Aorta (tissue), 5 donors: ENCODE measurements at regions not wholly inside any gene's neighbourhood (a gene's known extent, or its start where the extent isn't known, plus 50 kb on each side); places are given as distances from the start of the nearest gene placed in this dataset.

Source experiments
- ATAC-seq: fragments of 200-7000 bp; cut with Tn5 transposase; one replicate; pipeline ENCODE4 v1.9.1; 2022; ENCODE audit warnings: moderate library complexity; ENCODE audit not compliant: low FRiP score
- DNase-seq, 2 donors: peaks; one replicate each; pipeline ENCODE4 v3.0.0-alpha.2; 2020
- H3K27ac ChIP-seq, 2 donors: one replicate each; pipeline ENCODE4 v1.5.1; 2013; ENCODE audit warnings: low read length in 2 of 2, mild to moderate bottlenecking in 2 of 2, moderate library complexity in 2 of 2, control low read depth in 1 of 2, inconsistent platforms in 1 of 2, low read depth in 1 of 2
- H3K27me3 ChIP-seq, 2 donors: one replicate each; pipeline ENCODE4 v1.6.1; 2013; ENCODE audit warnings: control low read depth in 1 of 2, low read length in 1 of 2, mild to moderate bottlenecking in 1 of 2, moderate library complexity in 1 of 2; ENCODE audit not compliant: insufficient read depth in 2 of 2, control insufficient read depth in 1 of 2
- H3K36me3 ChIP-seq, 2 donors: one replicate each; pipeline ENCODE4 v1.6.1; 2013; ENCODE audit warnings: control low read depth in 1 of 2, low read length in 1 of 2, mild to moderate bottlenecking in 1 of 2; ENCODE audit not compliant: insufficient read depth in 2 of 2, control insufficient read depth in 1 of 2
- H3K4me1 ChIP-seq, 2 donors: one replicate each; pipeline ENCODE4 v1.6.1; 2013; ENCODE audit warnings: low read length in 2 of 2, control low read depth in 1 of 2, mild to moderate bottlenecking in 1 of 2, moderate library complexity in 1 of 2; ENCODE audit not compliant: insufficient read depth in 2 of 2, control insufficient read depth in 1 of 2
- H3K4me3 ChIP-seq, 2 donors: one replicate each; pipeline ENCODE4 v1.5.1; 2013; ENCODE audit warnings: low read length in 2 of 2, control low read depth in 1 of 2, mild to moderate bottlenecking in 1 of 2
- H3K9me3 ChIP-seq: one replicate; pipeline ENCODE4 v1.6.1; 2013; ENCODE audit warnings: mild to moderate bottlenecking, low read length; ENCODE audit not compliant: control insufficient read depth
- WGBS, 2 donors: extraction: QIAGEN DNeasy Blood & Tissue Kit; methylation state at CpG; one replicate each; pipeline ENCODE4 v1.1.7; 2013; 5-methylcytosine and 5-hydroxymethylcytosine counted together
- intact Hi-C, 2 donors: fragments of 100-400 bp; cut with DNase I; formaldehyde crosslinking; loops; one replicate each; pipeline versions ENCODE4 v1.14.2 to v1.15.0; 2022
- donor health status: healthy with polysubstance abuse.
- donor health status: Bipolar disorder and iron deficiency.
- donor health status: DM: no; HTN: no; CAD: no.
- donor health status: DM: no; HTN: no; CAD: no.
- donor health status: DM: yes; HTN: yes; CAD: no.

DNA sequence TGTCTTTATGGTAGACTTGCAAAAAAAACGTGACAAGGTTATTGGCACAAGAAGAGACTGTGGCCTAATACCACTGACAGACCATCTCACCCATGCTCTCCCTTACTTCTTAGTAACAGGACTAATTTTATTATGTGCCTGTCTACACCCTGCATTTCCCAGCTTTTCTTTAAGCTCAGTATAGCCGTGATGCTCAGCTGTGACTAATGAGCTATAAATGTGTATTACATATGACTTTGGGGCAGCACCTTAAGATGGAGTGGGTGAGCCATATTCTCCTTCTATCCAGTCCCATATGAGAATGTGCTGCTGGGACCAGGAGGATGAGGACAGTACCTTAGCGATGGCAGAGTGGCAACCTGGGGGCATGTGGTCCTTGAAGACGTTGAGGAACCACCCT lies 293.5 kb downstream of the RNF144A start:
- no peak for ATAC-seq
- Histone ChIP-seq H3K4me3 (no peak overlapping the region), H3K36me3 (no peaks in the 10 kb centered on the region), H3K9me3 (no peaks in the 10 kb centered on the region), H3K27ac (no peak overlapping the region), H3K27me3 (no peaks in the 10 kb centered on the region), H3K4me1 (peaks cover 0 to 1% of the 10 kb centered on the region in 2 donors)
- WGBS, 2 donors: 88 to 89% methylated on average over 4 of the region's 4 CpGs
- intact Hi-C loops: no loop called here
- DNase-seq: no peak

DNA sequence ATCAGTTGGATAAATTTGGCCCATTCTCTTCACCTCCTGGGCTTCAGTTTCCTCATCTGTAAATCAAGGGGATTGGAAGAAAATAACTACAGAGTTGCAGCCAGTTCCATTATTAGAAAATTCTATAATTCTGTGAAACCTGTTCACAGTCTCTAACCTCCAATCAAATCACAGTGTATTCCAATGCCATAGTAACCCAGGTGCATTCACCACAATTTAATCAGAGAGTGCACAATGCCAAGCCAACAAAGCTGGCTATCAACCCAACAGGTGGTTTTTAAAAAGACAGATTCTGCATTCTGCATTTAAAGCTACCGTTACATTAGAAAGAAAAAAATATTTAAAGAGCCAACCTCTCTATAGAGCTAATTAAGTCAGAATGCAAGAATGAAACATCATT lies 308.6 kb downstream of the RNF144A start:
- Histone ChIP-seq H3K4me1 (no peaks in the 10 kb centered on the region), H3K9me3 (no peaks in the 10 kb centered on the region), H3K27me3 (no peaks in the 10 kb centered on the region), H3K4me3 (no peak overlapping the region), H3K27ac (no peak overlapping the region), H3K36me3 (no peaks in the 10 kb centered on the region)
- 69 to 76% methylated on average over 1 of the region's 1 CpG for WGBS, 2 donors
- DNase-seq (no peak), ATAC-seq (no peak)
- intact Hi-C loops: no loop called here

DNA sequence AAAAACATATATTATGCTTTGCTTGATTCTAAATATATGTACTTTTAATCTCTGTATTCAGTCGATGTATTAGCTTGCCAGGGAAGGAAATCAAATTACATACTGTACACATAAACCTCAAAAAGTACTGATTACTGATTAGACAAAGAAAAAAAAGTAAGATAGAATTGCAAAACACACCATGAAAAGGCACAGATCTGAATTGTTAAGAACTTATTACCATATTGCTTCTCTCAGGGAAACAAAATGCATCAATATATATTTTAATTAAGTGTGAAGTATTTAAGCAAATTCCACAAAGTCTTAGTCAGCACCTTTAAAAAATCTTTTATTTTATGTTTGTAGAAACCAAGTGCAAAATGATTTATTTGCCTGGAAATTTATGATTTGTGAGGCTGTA lies 309.3 kb downstream of the RNF144A start:
- DNase-seq (no peak), ATAC-seq (no peak)
- Histone ChIP-seq H3K9me3 (no peaks in the 10 kb centered on the region), H3K27me3 (no peaks in the 10 kb centered on the region), H3K4me1 (no peaks in the 10 kb centered on the region), H3K36me3 (no peaks in the 10 kb centered on the region), H3K4me3 (no peak overlapping the region), H3K27ac (no peak overlapping the region)
- 8 to 15% methylated on average over 1 of the region's 1 CpG for WGBS, 2 donors
- intact Hi-C loops: no loop called here

DNA sequence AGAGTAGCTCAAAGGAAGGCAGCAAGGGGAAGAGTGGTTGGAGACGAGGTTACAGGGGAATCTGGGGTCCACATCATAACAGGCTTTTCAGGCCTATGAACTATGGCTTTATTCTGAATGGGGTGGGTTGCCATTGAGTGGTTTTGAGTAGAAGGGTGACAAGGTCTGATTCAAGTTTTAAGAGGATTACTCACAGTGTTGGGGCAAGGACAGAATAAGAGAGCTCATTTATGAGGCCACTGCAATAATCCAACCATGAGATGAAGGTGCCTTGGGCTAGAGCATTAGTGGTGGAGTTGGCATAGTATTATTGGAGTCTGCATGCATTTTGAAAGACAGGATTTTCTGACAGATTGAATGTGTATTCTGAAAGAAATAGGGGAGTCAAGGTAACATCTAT lies 315.9 kb downstream of the RNF144A start:
- no peak for ATAC-seq
- intact Hi-C loops: no loop called here
- Histone ChIP-seq H3K4me3 (no peak overlapping the region), H3K36me3 (no peaks in the 10 kb centered on the region), H3K4me1 (no peaks in the 10 kb centered on the region), H3K27me3 (peaks cover 0 to 1% of the 10 kb centered on the region in 2 donors), H3K9me3 (no peaks in the 10 kb centered on the region), H3K27ac (no peak overlapping the region)
- WGBS, 2 donors: 12 to 44% methylated on average over 1 of the region's 1 CpG
- DNase-seq: no peak

DNA sequence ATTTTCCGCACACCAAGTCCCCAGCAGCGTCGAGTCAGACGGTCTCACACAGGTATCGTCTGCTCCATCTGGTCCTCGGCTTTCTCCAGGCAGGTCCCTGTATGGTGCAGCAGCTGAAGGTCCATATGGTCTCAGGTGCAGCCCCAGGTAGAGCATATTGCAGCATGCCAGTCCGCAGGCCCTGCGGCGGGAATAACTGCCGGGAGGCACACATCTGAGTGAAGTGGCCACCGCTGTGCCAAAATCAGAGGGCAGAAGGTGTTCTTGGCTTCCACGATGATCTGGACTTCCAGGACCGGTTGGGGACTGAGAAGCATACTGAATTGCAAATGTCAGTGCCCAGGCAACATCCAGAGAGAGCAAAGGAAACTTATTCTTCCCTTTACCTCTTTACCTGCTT lies 320.3 kb downstream of the RNF144A start:
- DNase-seq (no peak), ATAC-seq (no peak)
- WGBS, 2 donors: 94% methylated on average over 13 of the region's 13 CpGs
- Histone ChIP-seq H3K36me3 (no peaks in the 10 kb centered on the region), H3K27me3 (peaks cover 0 to 1% of the 10 kb centered on the region in 2 donors), H3K9me3 (no peaks in the 10 kb centered on the region), H3K27ac (no peak overlapping the region), H3K4me3 (no peak overlapping the region), H3K4me1 (no peaks in the 10 kb centered on the region)
- intact Hi-C loops: no loop called here

DNA sequence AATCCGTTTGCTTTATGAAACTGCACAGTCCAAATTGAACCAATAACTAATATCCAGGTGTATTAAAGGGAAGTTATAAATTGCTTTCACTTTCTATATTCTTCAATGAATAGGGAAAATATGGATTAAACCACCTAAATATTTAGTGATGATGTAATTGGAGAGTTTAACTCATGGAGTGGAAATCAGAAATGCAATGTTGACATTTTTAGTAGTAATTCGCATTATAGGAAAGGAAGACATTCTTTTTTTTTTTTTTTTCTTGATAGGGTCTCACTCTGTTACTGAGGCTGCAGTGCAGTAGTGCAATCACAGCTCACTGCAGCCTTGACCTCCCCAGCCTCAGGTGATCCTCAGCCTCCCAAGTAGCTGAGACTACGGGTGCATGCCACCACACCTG lies 321.9 kb downstream of the RNF144A start:
- 86 to 87% methylated on average over 3 of the region's 3 CpGs for WGBS, 2 donors
- Histone ChIP-seq H3K27me3 (peaks cover 0 to under 1% of the 10 kb centered on the region in 2 donors), H3K36me3 (no peaks in the 10 kb centered on the region), H3K9me3 (no peaks in the 10 kb centered on the region), H3K4me3 (no peak overlapping the region), H3K4me1 (no peaks in the 10 kb centered on the region), H3K27ac (no peak overlapping the region)
- DNase-seq (no peak), ATAC-seq (no peak)
- intact Hi-C loops: no loop called here

DNA sequence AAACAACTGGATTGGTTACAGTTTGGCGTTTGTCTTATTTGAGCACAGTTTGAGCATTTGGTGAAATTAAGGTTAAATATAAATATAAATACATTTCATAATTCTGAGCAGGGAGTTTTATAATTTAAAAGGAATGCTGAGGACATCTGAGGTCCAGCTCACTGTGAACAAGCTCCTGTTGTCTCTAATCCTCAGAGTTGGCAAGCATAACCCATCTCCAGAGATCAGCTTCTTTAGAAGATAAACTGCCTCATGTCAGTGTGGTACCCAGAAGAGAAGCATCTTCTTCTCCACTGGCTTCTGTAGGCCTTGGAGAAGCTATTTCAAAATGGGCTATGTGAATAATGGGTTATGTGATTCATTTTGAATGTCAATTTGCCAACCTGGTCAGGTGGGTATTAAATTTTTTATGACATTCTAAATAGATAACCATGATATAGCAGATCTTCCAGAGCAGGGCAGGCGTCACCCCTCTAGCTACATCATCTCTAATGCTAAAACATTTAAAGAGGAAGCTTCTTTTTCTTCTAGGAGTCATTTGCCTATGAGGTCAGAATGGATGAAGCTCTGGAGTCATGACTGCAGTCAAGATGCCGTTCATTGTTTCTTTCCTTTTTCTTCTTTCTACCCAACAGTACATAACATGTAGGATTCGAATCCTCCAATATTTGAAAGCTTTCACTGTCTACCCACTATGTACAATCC lies 324.0 kb downstream of the RNF144A start:
- Histone ChIP-seq H3K27me3 (no peaks in the 10 kb centered on the region), H3K9me3 (no peaks in the 10 kb centered on the region), H3K36me3 (no peaks in the 10 kb centered on the region), H3K4me1 (no peaks in the 10 kb centered on the region), H3K4me3 (no peak overlapping the region), H3K27ac (no peak overlapping the region)
- 88 to 93% methylated on average over 4 of the region's 4 CpGs for whole genome bisulfite sequencing, 2 donors
- intact Hi-C loops: no loop called here
- DNase-seq (no peak), ATAC-seq (no peak)

DNA sequence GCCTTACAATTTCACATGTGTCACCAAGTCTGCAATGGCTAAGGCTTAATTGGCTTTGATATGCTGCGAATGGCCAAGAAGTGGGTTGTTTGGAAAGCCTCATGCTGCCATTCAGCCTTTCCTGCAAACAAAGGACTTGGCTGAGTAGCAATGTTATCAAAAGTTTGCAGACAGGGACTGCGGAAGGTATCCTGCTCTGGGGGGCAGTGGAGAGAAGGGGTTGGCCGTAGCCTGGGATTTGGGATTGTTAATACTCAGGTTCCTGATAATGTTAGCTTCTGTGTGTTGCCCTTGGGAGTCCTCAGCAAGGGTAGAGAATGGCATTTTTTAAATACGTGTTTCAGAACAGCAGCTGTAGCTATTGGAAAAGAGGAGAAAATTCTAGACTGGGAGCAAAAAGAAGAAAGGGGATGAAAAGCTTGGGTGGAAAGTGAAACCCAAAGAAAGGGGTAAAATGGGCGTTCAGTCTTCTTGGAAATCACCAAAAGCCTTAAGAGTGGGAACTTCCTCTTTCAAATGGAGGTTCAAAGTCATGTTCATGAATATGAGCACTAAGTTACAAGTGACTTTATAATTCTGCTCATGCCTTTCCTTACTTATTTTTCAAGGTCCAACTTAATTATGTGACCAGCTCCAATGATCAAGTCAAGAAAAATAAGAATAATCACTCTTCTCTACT lies 325.1 kb downstream of the RNF144A start:
- intact Hi-C loops: no loop called here

DNA sequence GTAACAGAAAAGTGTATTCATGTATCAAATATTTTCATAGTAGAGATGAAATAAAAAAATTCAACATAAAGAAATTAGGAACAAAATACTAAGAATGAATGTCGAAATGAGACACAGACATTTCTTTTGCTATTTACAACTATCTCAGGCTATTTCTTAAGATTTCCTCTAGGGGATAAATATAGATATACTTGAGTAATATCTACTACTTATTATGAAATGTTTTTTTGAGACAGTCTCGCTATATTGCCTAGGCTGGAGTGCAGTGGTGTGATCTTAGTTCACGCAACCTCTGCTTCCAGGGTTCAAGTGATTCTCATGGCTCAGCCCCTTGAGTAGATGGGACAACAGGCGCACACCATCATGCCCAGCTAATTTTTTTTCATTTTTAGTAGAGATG lies 326.1 kb downstream of the RNF144A start:
- intact Hi-C loops: no loop called here

More for the DNA sequence above, 325.1 kb downstream of the RNF144A start:
- no peaks in the 10 kb centered on the region for H3K4me1 ChIP-seq
- WGBS, 2 donors: 76 to 83% methylated on average over 5 of the region's 5 CpGs
- ATAC-seq (no peak), DNase-seq (no peak)
- H3K27ac ChIP-seq: no peak overlapping the region
- H3K27me3 ChIP-seq: no peaks in the 10 kb centered on the region
- no peaks in the 10 kb centered on the region for H3K9me3 ChIP-seq
- H3K36me3 ChIP-seq: no peaks in the 10 kb centered on the region
- no peak overlapping the region for H3K4me3 ChIP-seq

More for the DNA sequence above, 326.1 kb downstream of the RNF144A start:
- Histone ChIP-seq H3K36me3 (no peaks in the 10 kb centered on the region), H3K27ac (no peak overlapping the region), H3K4me1 (no peaks in the 10 kb centered on the region), H3K9me3 (no peaks in the 10 kb centered on the region), H3K4me3 (no peak overlapping the region), H3K27me3 (no peaks in the 10 kb centered on the region)
- ATAC-seq: no peak
- DNase-seq: no peak
- WGBS, 2 donors: 78 to 81% methylated on average over 4 of the region's 4 CpGs
